ENCODE measurements at regions not wholly inside any gene's neighbourhood (a gene's known extent, or its start where the extent isn't known, plus 50 kb on each side); places are given as distances from the start of the nearest gene placed in this dataset.
A peak's percentile ranks its signal among the peaks of the same experiment; 100 is the strongest.

DNA sequence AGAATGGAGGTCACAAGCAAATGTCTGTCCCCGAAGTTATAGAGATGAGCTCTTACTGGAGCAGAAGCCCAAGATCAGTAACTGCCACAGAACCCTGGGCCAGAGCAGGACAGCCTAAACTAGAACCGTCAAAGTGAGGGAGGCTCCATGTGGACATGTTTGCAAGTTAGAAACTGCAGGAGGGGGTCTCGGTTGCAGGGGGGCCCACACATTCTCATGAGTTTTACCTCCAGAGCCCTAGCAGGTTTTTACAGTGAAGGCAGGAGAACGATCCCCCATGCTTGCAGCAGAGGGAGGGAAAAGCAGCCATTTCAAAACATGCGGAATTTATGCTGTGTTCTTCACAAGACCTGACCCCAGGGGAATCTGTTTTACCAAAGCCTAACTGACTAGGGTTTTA is 133.5 kb upstream of the B3GAT1 start:
- no peak for TF ChIP-seq CTCF (IDR thresholded peaks at IDR 0.05; ENCODE audit: borderline replicate concordance, control extremely low read depth, extremely low read depth, insufficient read depth, missing control alignments)
- in situ Hi-C loops (cut with MboI; ENCODE audit: low sequenced_read_pairs, unreplicated experiment), result no loop called here
- peak; percentile 2 for DNase-seq (ENCODE audit: low spot score)

- no peak for DNase-seq (ENCODE audit: low spot score)
- in situ Hi-C loops (cut with MboI; ENCODE audit: low sequenced_read_pairs, unreplicated experiment), result no loop called here
- TF ChIP-seq CTCF (IDR thresholded peaks at IDR 0.05; ENCODE audit: borderline replicate concordance, control extremely low read depth, extremely low read depth, insufficient read depth, missing control alignments), result no peak
Observed at GRCh38 chr11:134544095-134544815, 132.2 kb upstream of the B3GAT1 start.

DNA sequence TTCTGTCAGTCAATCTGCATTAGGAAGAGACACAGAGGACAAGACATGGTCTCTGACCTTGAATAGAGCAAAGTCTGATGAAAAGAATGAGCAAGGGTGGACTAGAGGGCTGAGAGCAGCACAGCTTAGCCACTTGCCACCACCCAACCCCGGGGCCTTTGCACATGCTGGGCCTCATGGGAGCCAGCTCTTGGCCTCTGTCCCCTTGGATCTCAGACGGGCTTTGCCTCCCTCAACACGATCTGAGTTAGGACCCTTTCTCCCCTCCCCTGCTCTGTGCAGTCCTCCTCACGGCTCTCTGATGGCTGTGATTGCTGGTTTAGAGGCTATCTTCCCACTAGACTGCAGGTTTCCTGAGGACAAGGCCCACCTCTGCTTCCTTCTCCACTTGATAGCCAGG is 131.6 kb upstream of the B3GAT1 start:
- in situ Hi-C loops (cut with MboI; ENCODE audit: low sequenced_read_pairs, unreplicated experiment), result no loop called here
- no peak for TF ChIP-seq CTCF (IDR thresholded peaks at IDR 0.05; ENCODE audit: borderline replicate concordance, control extremely low read depth, extremely low read depth, insufficient read depth, missing control alignments)
- DNase-seq (ENCODE audit: low spot score), result no peak

DNA sequence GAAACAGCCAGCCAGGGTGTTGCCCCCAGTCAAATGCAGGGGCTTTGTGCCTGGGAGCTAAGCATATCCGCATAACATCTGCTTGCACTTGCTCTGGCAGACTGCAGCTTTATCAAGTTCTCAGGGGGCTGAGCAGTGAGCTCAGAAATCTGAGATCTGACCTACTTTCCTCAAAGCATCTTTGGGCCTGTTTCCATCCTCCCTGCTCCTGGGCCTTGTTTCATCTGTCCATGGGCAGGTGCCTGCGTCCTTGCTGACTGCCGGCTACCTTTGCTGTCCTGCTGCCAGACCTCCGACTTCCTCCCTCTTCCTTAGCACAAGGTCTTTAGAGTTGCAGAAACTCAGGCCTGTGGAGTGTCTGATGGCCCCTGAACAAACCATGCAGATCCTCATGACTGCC is 131.2 kb upstream of the B3GAT1 start:
- DNase-seq (ENCODE audit: low spot score), result no peak
- in situ Hi-C loops (cut with MboI; ENCODE audit: low sequenced_read_pairs, unreplicated experiment), result no loop called here
- TF ChIP-seq CTCF (IDR thresholded peaks at IDR 0.05; ENCODE audit: borderline replicate concordance, control extremely low read depth, extremely low read depth, insufficient read depth, missing control alignments), result no peak

DNA sequence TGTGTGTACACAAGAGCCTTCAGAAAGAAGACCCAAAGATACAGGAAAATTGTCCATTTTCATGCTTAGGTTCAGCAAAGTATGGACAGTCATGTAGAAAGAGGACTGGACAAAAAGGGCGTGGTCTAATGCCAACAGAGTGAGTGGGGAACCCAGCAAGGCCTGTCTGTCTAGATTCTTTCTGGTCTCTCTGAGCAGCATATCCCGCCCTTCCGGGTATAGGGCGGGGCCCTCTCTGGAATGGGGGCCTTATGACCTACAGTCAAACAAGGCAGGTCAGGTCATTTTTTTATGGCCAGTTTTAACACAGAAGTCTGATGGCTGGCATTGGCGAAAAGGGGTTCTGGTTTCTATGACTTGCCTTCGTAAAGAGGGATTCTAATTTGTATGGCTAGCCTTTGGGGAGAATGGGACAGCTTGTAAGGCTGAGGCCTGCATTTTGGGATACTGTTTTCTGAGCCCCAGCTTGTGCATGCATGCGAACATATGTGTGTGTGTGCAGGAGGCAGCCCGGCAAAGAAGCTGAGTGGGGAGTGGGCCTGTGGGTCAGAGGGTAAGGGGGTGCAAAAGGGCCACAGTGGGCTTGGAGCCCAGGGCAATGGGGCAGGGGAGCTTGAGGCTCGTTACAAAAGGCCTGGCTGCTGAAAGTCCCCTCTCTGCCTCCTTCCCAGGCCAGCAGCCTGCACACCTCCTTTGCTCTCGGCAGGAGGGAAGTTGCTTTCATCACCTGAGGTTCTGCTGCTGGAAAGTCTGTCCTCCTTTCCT is 130.5 kb upstream of the B3GAT1 start:
- TF ChIP-seq CTCF (IDR thresholded peaks at IDR 0.05; ENCODE audit: borderline replicate concordance, control extremely low read depth, extremely low read depth, insufficient read depth, missing control alignments), result no peak
- DNase-seq (ENCODE audit: low spot score), result no peak
- in situ Hi-C loops (cut with MboI; ENCODE audit: low sequenced_read_pairs, unreplicated experiment), result no loop called here

DNA sequence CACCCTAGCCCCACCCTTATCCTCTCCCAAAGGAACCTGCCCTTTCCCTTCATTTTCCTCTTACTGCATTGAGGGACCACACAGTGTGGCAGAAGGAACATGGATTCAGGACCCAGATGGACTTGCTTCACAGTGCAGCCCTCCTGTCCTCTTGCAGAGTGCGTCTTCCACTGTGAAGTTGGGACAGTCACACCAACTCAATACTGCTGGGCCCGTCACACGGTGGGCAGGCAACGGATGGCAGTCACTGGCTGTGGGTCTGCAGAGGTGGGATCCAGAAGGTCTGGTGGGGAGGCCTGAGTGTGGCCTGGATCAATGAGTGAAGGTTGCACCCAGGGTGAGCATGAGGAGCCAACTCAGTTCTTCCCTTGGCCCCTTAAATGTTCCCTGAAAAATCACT is 129.9 kb upstream of the B3GAT1 start:
- no peak for DNase-seq (ENCODE audit: low spot score)
- no peak for TF ChIP-seq CTCF (IDR thresholded peaks at IDR 0.05; ENCODE audit: borderline replicate concordance, control extremely low read depth, extremely low read depth, insufficient read depth, missing control alignments)
- in situ Hi-C loops (cut with MboI; ENCODE audit: low sequenced_read_pairs, unreplicated experiment), result no loop called here

Measured in GM13976 (cell line).